Skeletal muscle tissue (tissue), 3 donors: ENCODE measurements at regions not wholly inside any gene's neighbourhood (a gene's known extent, or its start where the extent isn't known, plus 50 kb on each side); places are given as distances from the start of the nearest gene placed in this dataset.

Experiments
- H3K27ac ChIP-seq: one replicate; pipeline ENCODE4 v1.7.0; 2013; ENCODE audit warnings: mild to moderate bottlenecking, low read depth, low read length, inconsistent platforms
- H3K27me3 ChIP-seq, 3 donors: one replicate each; pipeline ENCODE4 v1.7.0; 2013; ENCODE audit warnings: low read length in 3 of 3; ENCODE audit not compliant: control insufficient read depth in 3 of 3, insufficient read depth in 3 of 3
- H3K36me3 ChIP-seq, 3 donors: one replicate each; pipeline ENCODE4 v1.7.0; 2013; ENCODE audit warnings: low read length in 3 of 3; ENCODE audit not compliant: control insufficient read depth in 3 of 3, insufficient read depth in 3 of 3
- H3K4me1 ChIP-seq, 3 donors: one replicate each; pipeline ENCODE4 v1.7.0; 2013; ENCODE audit warnings: low read length in 3 of 3, mild to moderate bottlenecking in 3 of 3; ENCODE audit not compliant: control insufficient read depth in 3 of 3, insufficient read depth in 3 of 3
- H3K4me3 ChIP-seq, 3 donors: one replicate each; pipeline ENCODE4 v1.7.0; 2013; ENCODE audit warnings: low read length in 3 of 3
- H3K9ac ChIP-seq, 3 donors: one replicate each; pipeline ENCODE4 v1.7.0; 2013; ENCODE audit warnings: low read length in 3 of 3, mild to moderate bottlenecking in 3 of 3, moderate library complexity in 2 of 3, low read depth in 1 of 3
- H3K9me3 ChIP-seq, 3 donors: one replicate each; pipeline ENCODE4 v1.7.0; 2013; ENCODE audit warnings: low read length in 3 of 3; ENCODE audit not compliant: control insufficient read depth in 3 of 3
- donor health status: Osteomylitis.

- Histone ChIP-seq H3K9ac (no peak overlapping the region), H3K36me3 (no peaks in the 10 kb centered on the region), H3K4me3 (no peak overlapping the region), H3K4me1 (no peaks in the 10 kb centered on the region), H3K9me3 (no peaks in the 10 kb centered on the region), H3K27ac (no peak overlapping the region), H3K27me3 (no peaks in the 10 kb centered on the region)
These were observed 238.0 kb upstream of the PLET1 start for GRCh38 chr11:112498701-112499100.

DNA sequence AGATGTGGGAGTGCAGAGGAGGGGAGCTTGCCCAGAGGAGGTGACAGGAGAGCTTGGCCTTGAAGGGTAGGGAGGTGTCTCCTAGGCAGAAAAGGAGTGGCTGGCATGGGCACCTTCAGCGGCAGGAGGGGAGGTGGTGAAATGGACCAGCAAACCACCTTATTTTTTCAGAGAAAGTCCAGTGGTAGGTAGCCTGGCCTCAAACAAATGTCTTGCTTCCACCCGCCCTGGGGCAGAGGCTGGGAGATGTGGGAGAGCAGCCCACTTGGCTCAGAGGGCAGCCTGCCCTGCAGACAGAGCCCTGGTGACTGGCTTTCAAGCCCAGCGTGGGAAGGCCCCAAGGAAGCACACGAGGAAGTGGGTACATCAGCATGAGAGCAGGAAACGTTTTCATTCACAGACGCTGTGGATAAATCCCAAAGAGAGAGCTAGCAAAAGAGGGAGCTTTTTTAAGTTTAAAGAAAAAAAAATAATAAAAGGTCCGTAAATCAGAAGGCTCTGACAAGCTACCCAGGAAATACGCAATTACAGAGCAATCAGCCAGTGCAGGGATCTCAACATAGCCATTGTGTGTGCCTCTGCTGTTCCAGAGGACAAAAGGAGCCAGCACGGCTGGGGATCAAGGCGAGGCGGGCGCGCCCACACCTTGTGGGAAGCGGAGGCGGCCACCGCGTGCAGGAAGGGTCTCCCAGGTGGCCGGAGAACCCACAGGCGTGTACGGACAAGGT, 238.7 kb upstream of the PLET1 start:
- Histone ChIP-seq H3K9me3 (no peaks in the 10 kb centered on the region), H3K9ac (no peak overlapping the region), H3K36me3 (no peaks in the 10 kb centered on the region), H3K27ac (no peak overlapping the region), H3K27me3 (no peaks in the 10 kb centered on the region), H3K4me1 (no peaks in the 10 kb centered on the region), H3K4me3 (no peak overlapping the region)

GRCh38 chr11:112499881-112500204, 239.2 kb upstream of the PLET1 start:
- Histone ChIP-seq H3K27me3 (no peaks in the 10 kb centered on the region), H3K4me1 (no peaks in the 10 kb centered on the region), H3K36me3 (no peaks in the 10 kb centered on the region), H3K27ac (no peak overlapping the region), H3K9ac (no peak overlapping the region), H3K4me3 (no peak overlapping the region), H3K9me3 (no peaks in the 10 kb centered on the region)

GRCh38 chr11:112503410-112503809, 242.8 kb upstream of the PLET1 start:
- no peaks in the 10 kb centered on the region for H3K36me3 ChIP-seq
- no peaks in the 10 kb centered on the region for H3K9me3 ChIP-seq
- no peaks in the 10 kb centered on the region for H3K4me1 ChIP-seq
- no peak overlapping the region for H3K4me3 ChIP-seq
- H3K27ac ChIP-seq: no peak overlapping the region
- no peaks in the 10 kb centered on the region for H3K27me3 ChIP-seq
- no peak overlapping the region for H3K9ac ChIP-seq

DNA sequence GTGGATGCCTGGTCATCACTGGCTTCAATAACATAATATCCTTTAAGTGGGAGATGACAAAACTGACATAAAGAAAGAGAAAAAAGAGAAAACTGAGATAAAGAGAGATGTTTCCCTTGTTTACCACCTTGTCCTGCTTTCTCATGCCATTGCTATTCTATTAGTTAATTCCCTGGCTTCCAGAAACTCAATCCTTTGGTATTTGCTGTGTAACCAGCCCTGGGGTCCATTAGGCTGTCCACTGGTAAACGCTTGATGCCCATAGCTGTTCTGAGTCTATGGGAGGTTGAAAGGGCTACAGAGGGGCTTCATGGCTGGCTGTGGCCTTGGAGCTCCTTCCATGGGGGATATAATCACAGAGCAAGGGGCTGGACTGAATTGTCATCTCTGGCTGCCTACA, 243.4 kb upstream of the PLET1 start:
- no peaks in the 10 kb centered on the region for H3K36me3 ChIP-seq
- H3K9me3 ChIP-seq: no peaks in the 10 kb centered on the region
- H3K27ac ChIP-seq: no peak overlapping the region
- H3K4me1 ChIP-seq: no peaks in the 10 kb centered on the region
- no peak overlapping the region for H3K4me3 ChIP-seq
- no peak overlapping the region for H3K9ac ChIP-seq
- H3K27me3 ChIP-seq: no peaks in the 10 kb centered on the region

- Histone ChIP-seq H3K27ac (no peak overlapping the region), H3K9me3 (no peaks in the 10 kb centered on the region), H3K4me3 (no peak overlapping the region), H3K27me3 (no peaks in the 10 kb centered on the region), H3K9ac (no peak overlapping the region), H3K36me3 (no peaks in the 10 kb centered on the region), H3K4me1 (no peaks in the 10 kb centered on the region)
These were observed 246.2 kb upstream of the PLET1 start for GRCh38 chr11:112506852-112507251.

- Histone ChIP-seq H3K4me1 (no peaks in the 10 kb centered on the region), H3K9me3 (no peaks in the 10 kb centered on the region), H3K4me3 (no peak overlapping the region), H3K36me3 (no peaks in the 10 kb centered on the region), H3K27me3 (no peaks in the 10 kb centered on the region), H3K9ac (no peak overlapping the region), H3K27ac (no peak overlapping the region)
These were observed 246.6 kb upstream of the PLET1 start for GRCh38 chr11:112507281-112507680.

DNA sequence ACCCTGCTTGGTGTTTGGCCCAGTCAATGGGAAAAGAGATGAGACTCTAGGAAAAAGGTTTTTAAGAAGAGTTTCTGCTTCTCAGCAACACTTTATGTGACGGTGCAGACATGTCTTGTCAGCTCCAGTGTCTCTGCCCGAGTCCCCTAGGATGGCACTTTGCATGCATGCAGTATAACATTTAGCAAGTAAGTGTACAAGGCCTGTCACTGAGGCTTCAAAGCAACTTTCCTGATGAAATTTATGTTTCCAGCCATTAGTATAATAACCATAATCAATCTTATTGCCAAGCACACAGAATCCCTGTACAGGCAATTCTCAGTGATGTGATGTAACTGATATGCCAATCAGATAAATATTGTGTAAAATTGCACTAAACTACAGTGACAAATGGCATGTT, 248.1 kb upstream of the PLET1 start:
- H3K9me3 ChIP-seq: no peaks in the 10 kb centered on the region
- H3K27ac ChIP-seq: no peak overlapping the region
- H3K9ac ChIP-seq: no peak overlapping the region
- no peaks in the 10 kb centered on the region for H3K4me1 ChIP-seq
- no peaks in the 10 kb centered on the region for H3K36me3 ChIP-seq
- no peaks in the 10 kb centered on the region for H3K27me3 ChIP-seq
- no peak overlapping the region for H3K4me3 ChIP-seq

DNA sequence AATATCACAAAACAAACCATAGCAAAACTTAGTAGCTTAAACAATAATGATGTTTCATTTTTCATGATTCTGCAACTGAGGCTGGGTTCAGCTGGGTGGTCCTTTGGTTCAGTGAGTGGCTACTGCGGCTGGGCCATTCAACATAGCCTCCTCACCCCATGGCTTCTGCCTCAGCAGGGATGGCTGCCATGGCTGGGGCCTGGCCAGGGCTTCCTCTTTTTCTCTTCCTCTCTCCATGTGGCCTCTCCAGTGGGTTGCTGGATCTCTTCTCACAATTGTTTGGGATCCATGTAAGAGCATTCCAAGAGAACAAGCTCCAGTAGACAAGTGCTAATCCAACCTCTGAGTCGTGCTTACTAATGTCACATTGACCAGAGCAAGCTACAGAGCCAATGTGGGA, 248.6 kb upstream of the PLET1 start:
- Histone ChIP-seq H3K27me3 (no peaks in the 10 kb centered on the region), H3K27ac (no peak overlapping the region), H3K4me1 (no peaks in the 10 kb centered on the region), H3K36me3 (no peaks in the 10 kb centered on the region), H3K9ac (no peak overlapping the region), H3K9me3 (no peaks in the 10 kb centered on the region), H3K4me3 (no peak overlapping the region)

DNA sequence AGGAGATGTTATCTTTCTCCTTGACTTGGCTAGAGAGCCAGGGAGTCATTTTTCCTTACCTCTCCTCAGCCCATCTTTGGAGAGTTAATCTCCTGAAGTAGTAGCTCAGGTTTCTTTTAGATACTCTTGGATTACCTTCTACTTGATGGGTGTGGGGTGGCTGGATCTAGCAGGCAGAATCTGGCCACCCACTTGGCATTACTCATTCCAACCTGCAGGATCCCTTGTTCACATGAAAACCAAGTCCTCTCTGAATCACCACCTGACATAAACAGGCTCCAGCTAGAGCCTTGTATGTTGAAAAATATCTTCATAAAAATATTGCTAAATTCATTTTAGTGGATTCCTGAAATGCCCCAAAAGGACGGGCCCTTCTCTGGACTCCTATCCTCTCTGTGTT, 250.6 kb upstream of the PLET1 start:
- Histone ChIP-seq H3K36me3 (no peaks in the 10 kb centered on the region), H3K9ac (no peak overlapping the region), H3K4me1 (no peaks in the 10 kb centered on the region), H3K4me3 (no peak overlapping the region), H3K9me3 (no peaks in the 10 kb centered on the region), H3K27ac (no peak overlapping the region), H3K27me3 (no peaks in the 10 kb centered on the region)

DNA sequence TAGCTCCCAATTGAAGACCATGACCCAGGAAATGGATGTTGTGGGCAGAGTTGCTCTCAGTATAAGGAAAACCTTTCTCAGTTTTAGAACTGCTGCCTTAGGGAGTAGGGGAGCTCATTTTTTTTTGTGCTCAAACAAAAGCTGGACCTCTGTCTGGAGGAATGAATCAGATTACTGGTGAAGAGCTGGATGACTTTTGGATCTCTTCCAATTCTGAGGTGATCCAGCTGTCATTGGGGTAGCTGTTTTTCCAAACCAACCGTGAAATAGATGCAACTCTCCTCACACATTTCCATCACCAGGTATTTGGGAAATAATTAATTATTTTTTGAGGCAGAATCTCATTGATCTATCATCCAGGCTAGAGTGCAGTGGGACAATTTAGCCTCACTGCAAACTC, 251.3 kb upstream of the PLET1 start:
- no peaks in the 10 kb centered on the region for H3K36me3 ChIP-seq
- no peaks in the 10 kb centered on the region for H3K27me3 ChIP-seq
- H3K9ac ChIP-seq: no peak overlapping the region
- H3K27ac ChIP-seq: no peak overlapping the region
- H3K4me3 ChIP-seq: no peak overlapping the region
- H3K9me3 ChIP-seq: no peaks in the 10 kb centered on the region
- no peaks in the 10 kb centered on the region for H3K4me1 ChIP-seq
